ENCODE measurements at regions not wholly inside any gene's neighbourhood (a gene's known extent, or its start where the extent isn't known, plus 50 kb on each side); places are given as distances from the start of the nearest gene placed in this dataset.

DNA sequence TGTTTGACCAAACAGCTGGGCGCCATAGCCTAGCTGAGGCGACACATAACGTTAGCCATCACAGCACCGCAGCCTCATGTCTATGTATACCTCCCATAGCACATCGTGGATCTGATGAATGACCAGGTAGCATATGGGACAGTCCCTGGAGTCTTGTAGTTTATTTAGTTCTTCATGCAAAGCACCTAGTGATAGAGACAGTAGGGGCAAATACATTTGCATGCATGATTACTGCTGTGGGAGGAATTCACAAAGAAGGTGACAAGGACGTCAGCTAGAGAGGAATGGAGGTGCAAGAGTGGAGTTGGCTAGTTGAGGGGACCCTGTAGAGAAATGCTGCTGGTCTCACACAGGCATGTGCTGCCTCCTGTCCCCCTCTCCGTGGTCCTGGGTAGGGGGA is 478.9 kb upstream of the HS6ST1 start:
- DNase-seq, result no peak

DNA sequence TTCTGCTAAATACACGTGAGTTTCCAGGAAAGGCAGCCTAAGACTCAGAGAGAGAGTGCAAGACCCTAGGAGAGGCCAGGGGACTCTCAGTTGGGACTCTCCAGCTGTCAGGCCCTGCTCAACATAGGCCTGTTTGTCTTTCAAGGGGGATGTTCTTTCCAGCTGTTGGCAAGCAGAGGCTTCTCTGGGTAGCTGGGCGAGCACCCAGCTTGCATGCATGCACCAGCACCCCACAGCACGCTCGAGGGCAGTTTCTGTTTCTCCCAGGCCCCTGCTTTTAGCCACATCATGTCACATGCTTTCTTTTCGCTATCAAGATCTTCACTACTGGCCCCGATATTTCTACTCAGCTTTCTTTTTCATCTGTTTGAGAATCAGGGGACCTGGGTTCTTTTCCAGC is 479.3 kb upstream of the HS6ST1 start:
- no peak for DNase-seq

GRCh38 chr2:128798502-128799283 is 480.0 kb upstream of the HS6ST1 start:
- no peak for DNase-seq

GRCh38 chr2:128799284-128799552 is 480.6 kb upstream of the HS6ST1 start:
- no peak for DNase-seq

DNA sequence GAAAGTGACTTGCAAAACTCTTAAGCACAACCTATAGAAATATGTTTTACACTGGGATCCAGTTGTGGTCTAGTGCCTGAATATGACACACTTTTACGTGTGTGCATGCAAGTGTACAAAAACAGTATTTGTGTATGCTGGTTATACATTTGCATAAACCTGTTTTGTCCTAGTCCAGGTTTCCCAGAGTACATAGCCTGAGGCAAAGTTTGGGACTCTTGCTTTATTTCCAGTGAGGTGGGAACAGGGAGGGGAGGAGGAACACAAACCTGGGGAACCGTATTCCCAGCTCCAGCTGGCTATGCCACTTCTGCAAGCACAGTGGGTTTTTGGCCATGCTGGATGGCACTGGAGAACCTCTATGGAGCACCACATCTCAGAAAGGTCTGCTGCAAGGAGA is 481.1 kb upstream of the HS6ST1 start:
- no peak for DNase-seq

- DNase-seq, result peak; percentile 19
Measured at GRCh38 chr2:128801576-128801975, 482.9 kb upstream of the HS6ST1 start.

GRCh38 chr2:128803222-128803621 is 484.6 kb upstream of the HS6ST1 start:
- DNase-seq, result no peak

GRCh38 chr2:128805237-128805636 is 486.6 kb upstream of the HS6ST1 start:
- DNase-seq, result no peak

DNA sequence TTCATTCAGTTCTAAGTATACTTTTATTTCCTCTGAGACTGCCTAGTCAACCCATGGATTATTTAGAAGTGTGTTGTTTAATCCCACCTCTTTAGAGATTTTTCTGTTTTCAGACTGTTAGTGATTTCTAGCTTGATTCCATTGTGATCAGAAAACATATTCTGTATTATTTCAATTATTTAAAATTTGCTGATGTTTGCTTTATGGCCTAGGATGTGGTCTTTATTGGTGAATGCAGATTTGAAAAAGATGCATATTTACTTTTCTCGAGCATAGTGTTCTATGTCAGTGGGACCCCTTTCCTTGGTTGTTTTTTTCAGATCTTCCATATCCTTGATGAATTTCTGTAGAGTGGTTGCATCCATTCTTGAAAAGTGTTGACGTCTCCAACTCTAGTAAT is 487.2 kb upstream of the HS6ST1 start:
- no peak for DNase-seq

DNA sequence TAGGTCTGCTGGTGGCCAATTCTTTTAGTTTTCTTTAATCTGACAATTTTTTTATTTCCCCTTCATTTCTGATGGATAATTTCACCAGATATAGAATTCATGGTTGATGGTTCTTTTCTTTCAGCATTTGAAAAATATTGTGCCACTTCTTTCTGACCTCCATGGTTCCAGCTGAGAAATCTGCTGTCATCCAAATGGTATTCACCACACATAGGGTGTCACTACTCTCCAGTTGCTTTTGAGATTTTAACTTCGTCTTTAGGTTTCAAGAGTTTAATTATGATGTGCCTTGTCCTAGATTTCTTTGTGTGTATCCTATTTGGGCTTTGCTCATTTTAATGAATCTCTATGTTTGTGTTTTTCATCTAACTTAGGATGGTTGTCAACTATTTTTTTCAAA is 488.6 kb upstream of the HS6ST1 start:
- DNase-seq, result no peak

DNA sequence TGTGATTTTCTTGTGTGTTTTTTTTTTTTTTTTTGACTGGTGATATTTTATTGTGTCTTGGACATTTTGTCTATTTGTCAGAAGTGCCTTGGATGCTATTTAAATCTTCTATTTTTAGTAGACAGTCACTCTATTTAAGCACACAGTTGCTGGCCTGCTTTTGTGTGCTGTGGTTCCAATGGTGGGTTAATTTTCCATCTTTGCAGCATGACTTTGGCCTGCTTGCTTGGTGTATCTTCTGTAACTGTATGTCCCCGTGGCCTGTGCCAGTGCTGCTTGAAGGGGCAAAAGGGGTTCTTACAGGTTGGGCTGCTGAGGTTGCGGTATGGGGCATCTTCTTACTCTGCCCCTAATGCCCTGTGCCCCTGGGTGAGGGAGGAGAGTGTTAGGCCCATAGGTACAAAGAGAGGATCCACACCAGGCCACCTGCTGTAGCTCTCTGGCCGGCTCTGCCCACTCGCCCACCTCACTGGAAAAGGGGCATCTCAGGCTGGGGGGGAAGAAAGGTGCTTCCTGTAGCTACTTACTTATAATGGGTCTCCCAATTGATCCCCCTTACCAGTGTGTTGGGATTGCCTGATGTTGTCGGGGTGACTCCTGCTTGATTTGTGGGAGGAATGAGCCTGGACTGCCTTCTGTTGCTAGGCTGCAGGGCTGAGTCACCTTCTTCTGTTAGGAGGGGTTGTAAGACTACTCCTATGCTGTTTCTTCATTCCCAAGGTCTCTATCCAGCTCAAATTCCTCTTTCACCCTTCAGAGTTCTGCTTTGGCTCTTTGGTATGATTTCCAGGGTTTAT is 490.0 kb upstream of the HS6ST1 start:
- no peak for DNase-seq

DNA sequence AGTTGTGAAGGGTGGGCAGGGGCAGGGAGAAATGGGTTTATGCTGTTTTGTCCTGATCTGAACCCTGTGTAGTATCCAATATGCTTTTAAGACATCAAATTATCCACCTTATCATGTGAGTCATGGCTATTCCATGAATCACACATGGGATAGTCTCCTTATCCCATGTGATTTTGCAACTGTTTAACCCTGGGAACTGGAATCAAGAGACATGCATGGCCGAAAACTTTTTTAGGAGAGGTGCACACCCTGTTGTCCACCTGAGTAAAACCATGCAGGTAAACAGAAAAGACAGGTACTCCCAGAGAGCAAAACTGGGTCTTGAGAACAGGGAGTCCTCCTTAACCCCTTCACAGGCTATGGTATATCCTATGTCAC is 490.6 kb upstream of the HS6ST1 start:
- no peak for DNase-seq

GRCh38 chr2:128809880-128810279 is 491.2 kb upstream of the HS6ST1 start:
- no peak for DNase-seq

- no peak for DNase-seq
Measured at GRCh38 chr2:128812183-128812940, 493.7 kb upstream of the HS6ST1 start.

DNA sequence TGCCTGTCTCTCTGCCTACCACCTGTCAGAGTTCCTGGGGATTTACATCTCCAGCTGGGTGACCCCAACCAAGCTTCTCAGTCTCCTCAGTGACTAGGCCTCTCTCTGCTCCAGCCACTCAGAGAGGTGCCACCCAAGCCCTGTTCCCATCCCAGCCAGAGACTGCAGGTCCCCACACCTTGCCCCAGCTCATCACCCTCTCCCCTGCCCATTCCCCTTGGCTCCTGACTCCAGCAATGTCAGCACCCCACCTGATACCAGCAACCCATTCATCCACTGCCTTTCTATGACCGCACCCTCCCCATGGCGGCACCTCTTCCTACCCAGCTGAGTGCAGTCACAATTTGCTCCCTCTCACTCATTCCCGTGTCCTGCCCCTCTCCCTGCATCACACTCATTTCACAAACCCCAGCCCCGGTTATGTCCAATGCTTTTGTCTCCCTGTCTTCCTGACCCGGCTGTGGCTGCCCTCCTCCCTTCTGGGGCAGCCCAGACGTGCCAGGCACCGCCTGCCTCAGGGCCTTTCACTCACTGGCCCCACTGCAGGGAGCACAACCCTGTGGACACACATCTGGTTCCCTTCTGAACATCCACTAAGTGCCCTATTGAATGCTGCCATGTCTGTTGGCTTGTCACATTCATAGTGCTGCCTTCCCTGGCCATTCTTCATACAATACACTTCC is 494.8 kb upstream of the HS6ST1 start:
- DNase-seq, result no peak

- no peak for DNase-seq
Measured at GRCh38 chr2:128815248-128815647, 496.6 kb upstream of the HS6ST1 start.

DNA sequence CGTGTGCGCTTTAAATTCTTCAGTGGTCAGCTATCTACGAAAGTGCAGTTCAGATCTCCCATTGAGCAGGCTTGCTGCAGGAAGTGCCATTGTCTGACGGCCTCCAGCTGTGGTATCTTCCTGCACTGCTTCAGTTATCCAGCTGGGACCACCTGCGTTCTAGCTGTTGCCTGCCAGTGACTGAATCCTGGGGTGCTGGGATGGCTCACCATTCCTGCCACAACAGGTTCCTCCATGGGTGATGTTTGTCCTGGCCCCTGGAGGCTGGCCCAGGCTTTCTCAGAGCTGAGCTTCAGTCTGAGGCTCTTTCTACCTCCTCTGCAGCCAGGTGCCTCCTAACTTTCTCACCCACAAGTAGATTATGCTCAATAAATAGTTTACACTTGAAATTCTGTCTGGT is 498.5 kb upstream of the HS6ST1 start:
- no peak for DNase-seq

GRCh38 chr2:128817813-128818212 is 499.1 kb upstream of the HS6ST1 start:
- no peak for DNase-seq

- DNase-seq, result no peak
Measured at GRCh38 chr2:128818248-128818647, 499.6 kb upstream of the HS6ST1 start.

DNA sequence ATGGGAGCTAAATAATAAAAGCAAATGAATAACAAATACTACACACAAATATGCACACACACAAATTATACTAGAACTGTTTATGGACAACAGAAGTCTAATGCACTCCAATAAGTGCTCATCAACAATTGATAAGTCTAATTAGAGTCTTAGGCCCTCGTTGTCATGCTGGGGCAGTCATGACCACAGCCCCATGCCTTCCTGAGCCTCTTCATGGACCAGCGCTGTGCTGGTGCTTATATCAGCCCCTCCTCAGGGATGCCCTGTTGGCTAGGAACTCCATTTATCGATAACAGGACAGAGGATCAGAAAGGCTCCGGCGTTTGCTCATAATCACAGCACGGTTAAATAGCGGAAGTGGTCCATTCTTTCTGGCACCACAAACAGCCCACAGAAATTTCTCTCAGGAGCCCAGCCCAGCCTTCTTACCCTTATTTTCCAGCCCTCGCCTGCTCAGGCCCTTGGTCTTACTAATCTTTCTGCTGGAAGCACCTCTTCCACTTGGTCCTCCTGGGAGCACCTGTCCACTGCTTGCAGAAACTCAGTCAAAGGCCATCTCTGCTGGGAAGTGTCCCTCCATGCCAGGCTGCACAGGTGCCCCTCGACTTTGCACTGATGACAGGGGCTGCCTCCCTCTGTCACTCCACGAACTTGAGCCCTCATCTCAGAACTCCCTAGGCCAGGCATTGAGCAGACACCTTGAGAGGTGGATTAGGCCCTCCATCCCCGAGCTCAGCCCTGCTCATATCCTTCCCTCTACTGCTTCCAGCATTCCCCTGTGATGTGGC is 500.2 kb upstream of the HS6ST1 start:
- no peak for DNase-seq

DNA sequence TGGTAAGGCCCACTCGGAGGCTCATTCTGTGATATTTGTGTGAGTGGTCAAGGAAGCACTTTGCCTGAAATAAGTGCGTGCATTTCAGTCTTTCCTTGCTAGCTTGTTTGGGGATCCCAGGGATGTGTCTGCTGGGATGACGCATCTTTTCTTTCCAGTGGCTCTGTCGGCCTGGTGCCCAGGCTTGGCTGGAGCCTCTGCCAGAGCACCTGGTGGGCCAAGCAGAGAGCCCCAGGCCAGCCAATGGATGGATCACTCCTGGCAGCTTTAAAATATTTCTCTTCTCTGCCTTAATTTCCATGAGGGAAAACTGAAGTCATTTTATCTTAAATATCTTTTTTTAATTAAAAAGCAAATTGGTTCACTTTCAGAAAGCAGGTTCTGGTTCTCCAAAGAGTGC is 501.8 kb upstream of the HS6ST1 start:
- no peak for DNase-seq

DNA sequence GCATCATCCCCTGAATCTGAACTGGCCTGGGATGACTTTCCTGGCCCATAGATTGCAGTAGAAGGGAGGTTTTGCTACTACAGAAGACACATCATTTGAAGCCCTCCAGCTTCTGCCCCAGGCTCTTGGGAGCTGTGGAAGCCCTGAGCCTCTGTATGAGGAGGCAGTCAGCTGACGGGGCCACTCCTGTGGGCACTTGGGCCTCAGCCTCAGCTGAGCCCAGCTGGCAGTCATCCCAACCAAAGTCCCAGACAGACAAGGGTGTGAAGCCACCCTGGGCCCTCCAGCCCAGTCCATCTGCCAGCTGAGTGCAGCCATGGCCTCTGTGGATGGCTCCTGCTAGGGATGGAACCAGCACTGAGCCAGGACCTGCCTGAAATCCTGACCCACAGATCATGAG is 502.3 kb upstream of the HS6ST1 start:
- no peak for DNase-seq
